GM18867 (cell line): ENCODE measurements at regions not wholly inside any gene's neighbourhood (a gene's known extent, or its start where the extent isn't known, plus 50 kb on each side); places are given as distances from the start of the nearest gene placed in this dataset.

Source experiments
- ATAC-seq: cut with Tn5 transposase; IDR thresholded peaks from one replicate; pipeline ENCODE4 v1.9.1; 2021; ENCODE audit warnings: mild to moderate bottlenecking, moderate library complexity; ENCODE audit not compliant: unreplicated experiment

- ATAC-seq, result no peak
Measured at GRCh38 chr3:182703233-182703632, 90.1 kb upstream of the ATP11B start.

- no peak for ATAC-seq
Measured at GRCh38 chr3:182704926-182705325, 88.4 kb upstream of the ATP11B start.

DNA sequence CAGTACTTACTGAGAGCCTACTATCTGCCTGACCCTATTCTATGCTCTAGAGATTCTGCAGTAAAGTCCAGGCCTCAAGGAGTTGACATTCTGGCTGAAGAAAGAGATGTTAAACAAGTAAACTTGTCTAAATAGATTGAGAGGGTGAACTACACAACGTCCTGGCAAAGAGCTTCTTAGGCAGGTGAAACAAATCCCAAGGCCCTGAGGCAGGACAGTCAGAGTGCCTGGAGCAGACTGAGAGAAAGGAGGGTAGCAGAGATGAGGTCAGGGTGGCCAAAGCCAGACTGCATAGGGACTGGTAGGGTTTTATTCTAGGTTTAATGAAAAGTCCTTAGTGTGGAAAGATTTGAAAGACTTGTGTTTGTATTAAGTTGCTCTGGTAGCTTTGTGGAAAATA is 84.5 kb upstream of the ATP11B start:
- no peak for ATAC-seq

DNA sequence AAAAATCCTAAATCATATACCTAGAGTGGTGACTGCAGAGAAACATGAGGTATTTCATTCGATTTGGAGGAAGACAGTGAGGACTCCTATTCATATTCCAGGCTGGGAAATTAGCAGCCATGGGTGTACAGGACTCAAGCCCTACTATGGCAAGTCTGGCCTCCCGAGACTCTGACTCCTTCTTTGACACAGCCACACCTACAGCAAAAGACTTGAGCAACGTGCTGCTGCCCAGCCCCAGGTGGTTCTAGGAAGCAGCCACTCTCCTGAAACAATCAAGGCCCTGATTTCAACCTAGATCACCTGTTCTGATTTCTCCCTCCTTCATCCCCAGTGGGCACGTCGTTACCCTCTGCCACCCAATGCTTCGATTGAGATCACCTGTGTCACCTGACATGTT is 84.0 kb upstream of the ATP11B start:
- no peak for ATAC-seq

DNA sequence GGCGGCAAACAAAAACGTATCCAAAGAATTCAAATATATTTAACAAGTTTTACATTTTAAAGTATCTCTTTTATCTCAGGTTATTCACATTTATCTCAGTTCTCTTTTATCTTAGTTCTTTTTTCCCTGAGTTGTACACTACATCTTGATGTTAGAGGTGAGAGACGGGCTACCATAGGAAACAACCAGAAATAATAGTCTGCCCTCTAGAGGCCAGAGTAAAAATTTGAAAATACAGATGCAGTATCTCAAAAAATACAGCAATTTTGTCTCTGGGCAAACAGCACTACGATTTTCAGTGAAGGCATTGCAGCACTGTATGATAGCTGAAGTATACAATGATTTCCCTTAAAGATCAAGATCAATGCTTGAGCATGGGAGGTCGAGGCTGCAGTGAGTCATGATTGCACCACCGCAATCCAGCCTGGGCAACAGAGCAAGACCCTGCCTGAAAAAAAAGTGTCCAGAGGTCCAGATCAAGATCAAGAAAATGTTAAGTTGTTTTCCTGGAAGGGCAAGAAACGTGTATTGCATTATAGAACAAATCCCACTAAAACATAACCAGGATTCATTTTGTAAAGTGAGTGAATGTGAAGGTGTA is 82.6 kb upstream of the ATP11B start:
- peak; percentile 51 for ATAC-seq

- no peak for ATAC-seq
Measured at GRCh38 chr3:182711261-182711683, 82.0 kb upstream of the ATP11B start.

DNA sequence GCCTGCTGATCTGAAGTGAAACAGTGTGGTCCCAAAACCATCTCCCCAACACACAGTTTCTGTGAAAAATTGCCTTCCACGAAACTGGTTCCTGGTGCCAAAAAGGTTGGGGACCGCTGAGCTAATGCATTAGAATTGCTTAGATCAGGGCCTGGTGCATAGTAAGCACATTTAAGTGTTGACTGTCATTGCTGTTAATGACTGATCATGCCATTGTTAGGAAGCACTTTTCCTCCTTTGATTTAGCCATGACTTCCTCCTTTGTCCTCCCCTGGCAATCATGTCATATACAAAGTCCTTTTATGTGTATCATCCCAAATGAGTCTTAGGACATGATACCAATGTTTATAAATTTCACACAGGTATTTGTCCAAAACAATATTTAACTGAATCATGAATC is 81.5 kb upstream of the ATP11B start:
- no peak for ATAC-seq

DNA sequence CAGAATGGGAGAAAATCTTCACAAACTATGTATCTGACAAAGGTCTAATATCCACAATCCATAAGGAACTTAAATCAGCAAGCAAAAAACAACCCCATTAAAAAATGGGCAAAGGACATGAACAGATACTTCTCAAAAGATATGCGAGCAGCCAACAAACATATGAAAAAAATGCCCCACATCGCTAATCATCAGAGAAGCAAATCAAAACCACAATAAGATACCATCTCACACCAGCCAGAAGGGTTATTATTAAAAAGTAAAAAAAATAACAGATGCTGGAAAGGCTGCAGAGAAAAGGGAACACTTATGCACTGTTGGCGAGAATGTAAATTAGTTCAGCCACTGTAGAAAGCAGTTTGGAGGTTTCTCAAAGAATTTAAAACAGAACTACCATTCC is 80.2 kb upstream of the ATP11B start:
- no peak for ATAC-seq

DNA sequence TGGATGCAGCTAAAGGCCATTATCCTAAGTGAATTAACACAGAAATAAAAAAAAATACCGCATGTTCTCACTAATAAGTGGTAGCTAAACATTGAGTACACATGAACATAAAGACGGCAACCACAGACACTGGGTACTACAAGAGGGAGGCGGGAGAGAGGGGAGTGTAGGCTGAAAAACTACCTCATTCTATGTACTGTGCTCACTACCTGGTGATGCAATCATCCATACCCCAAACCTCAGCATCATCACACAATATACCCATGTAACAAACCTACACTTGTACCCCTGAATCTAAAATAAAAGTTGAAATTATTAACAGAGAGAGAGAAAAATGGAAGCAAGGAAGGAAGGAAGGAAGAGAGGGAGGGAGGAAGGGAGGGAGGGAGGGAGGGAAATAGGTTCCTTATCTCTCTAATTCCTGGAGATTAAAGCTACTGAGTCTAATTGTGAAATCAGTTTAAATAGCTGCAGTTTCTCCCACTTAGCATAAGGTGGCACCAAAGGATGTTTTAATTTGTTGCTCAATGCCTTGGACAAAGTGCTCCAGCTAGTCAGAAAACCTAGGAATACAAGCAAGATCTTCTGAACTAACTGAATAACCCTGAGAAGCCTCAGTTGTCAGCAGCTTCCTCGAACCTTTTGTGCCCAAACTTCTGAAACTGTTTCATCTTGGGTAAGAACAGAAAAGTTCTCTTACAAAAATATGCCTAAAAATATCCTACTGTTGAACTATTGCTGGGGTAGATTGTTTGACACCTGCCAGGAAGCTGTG is 79.4 kb upstream of the ATP11B start:
- ATAC-seq, result peak; percentile 37

DNA sequence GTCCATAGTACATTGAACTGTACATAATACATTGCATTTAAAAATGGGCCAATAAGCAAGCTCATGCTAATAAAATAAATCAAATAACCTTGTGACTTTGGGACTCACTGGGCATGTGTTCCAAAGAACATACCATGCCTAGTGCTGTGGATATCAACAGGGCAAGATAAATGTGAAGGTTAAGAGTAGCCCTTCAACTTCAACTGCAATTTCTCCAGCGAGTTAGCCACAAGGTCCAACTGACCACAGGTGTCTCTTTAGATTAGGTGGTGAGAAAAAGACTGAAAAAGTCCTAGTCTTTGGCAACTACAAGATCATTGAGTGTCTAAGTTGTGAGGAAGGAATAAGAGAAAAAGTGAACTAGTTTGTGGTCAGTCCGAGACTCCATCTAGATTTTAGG is 78.3 kb upstream of the ATP11B start:
- ATAC-seq, result no peak

- ATAC-seq, result peak; percentile 39
Measured at GRCh38 chr3:182716114-182716688, 77.1 kb upstream of the ATP11B start.

- peak; percentile 87 for ATAC-seq
Measured at GRCh38 chr3:182717216-182717615, 76.1 kb upstream of the ATP11B start.

DNA sequence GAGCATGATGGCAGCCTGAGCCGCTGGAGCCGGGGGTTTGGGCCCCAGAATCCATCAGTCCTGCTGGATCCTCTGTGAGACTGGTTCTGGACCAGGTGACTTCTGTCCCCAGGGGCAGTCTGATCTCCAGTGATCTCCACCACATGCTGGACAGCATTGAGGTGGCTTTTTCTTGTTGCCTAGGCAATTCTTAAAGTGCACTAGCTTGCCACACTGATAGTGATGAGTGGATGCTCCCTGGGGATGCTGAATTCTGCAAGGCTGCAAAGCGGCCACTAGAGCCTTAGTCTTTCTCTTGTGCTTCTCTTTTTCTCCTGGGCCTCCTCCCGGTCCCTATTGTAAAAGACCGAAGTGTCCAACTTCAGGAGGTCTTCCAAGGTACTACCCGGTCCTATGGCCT is 70.4 kb upstream of the ATP11B start:
- ATAC-seq, result no peak

DNA sequence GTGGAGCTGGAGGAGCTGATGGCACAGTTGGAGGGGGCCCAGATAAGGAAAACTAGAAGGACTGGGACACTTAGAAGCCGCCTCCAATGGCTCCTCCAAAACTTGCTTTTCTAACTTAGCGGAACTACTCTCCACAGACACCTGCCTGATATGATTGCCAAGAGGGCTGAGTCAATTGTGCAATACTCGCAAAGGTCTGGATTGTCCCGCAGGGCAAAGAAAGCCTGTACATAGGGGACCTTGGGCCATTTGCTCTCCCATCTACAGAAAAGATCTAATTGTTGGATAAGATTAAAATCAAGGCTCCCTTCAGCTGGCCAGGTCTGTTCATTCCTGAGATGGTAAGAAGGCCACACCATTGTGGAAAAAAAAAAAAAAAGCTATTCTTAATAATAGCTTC is 69.7 kb upstream of the ATP11B start:
- ATAC-seq, result no peak

DNA sequence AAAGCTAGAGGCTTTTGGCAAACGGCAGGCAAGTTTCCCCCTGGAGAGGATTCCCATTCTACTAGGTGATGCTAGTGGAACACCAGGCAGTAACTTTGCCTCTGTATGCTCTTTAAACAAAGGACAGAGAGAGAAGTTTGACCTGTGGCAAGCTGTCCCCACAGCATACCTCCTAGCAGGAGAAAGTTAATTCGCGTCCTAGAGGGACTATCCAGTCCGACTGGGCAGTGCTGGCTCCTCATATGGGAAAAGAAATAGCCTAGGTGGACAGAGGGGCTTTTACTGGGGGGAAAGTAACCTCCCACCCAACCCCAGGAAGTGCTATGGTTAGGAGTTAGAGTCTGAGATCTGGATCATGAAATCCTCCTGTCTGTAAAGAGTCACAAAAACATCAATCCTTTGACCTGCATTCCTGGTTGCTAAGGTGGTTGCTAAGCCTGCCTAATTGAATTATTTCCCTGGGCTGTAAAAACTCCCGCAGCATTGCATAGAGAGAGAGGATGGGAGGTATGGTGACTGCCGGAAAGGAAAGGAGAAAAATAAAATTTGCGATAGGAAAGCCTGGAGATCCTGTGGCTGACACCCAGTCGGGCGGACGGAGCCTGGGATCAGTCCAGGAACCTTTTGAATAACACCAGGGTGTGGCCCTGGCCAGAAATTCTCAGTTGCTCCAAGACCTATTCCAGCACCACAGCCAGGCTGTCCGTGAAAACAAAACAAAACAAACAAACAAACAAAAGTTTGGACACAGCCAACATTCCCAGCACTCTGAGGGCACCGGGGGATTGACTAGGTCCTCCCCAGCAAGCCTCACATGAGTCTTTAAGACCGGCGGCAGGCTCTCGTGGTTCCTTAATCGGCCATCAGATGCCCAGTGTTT is 67.7 kb upstream of the ATP11B start:
- no peak for ATAC-seq

DNA sequence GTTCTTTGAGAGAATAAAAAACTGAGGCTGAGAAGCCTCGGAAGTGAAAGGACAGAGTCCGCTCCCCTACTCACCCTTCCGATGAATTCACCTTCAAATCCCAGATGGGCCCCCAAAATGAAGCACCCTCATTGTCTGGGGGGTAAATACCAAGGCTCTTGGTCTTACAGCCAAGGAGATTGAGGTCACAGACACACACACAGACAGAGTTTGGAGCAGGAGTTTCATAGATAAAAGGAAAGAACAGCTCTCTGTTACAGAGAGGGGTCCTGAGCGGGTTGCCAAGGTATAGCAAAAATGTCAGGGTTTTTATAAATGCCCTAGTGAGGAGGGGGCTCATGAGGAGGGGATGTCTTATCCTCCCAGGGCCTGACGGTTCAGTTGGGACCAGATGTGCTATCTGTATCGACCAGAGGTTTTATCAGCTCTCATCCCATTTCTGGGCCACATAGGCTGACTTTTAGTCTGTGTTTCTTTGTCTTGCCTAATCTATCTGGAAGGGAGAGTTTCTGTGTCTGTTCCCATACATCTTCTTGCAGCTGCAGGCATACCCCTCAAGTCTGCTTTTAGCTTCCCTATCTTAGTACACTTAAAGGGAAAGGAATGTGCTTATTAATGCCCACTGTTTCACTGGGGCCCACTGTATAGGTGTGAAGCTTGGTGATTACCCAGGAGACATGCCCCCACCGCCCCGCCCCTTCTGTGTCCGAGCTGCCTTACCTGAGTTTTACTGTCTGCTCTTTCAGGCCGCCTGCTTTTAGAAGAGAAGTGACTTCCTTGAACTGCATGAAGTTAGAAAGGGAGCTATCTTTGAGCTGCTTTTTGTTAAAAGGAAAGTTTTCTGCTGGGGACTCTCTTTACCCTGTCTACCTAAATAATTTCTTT is 66.8 kb upstream of the ATP11B start:
- no peak for ATAC-seq

GRCh38 chr3:182728238-182728637 is 65.1 kb upstream of the ATP11B start:
- no peak for ATAC-seq

DNA sequence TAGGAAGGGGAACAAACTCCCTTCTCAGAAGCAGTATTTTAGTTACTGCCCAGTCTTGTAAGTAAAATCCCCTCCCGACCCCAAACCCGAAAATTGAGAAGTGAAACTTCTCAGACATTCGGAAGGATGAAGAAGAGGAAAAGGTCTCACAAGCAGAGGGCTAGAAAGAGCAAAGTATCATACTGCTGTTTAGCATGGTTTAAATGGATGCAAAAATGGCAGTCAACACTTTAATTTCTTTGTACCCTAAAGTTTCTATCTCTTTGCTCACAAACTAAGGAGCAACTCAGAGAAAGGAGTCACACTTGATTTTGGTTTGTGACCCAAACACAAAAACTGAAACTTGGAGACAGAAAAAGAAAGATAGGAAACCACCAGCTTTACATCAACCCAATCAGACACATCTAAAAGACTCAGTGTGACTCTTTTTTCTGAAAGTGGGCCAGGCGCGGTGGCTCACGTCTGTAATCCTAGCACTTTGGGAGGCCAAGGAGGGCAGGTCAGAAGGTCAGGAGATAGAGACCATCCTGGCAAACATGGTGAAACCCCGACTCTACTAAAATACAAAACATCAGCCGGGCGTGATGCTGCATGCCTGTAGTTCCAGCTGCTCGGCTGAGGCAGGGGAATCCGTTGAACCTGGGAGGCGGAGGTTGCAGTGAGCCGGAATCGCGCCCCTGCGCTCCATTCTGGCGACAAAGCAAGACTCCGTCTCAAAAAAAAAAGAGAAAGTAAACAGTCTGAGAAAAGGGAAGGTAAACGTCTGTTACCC is 63.2 kb upstream of the ATP11B start:
- peak; percentile 83 for ATAC-seq

GRCh38 chr3:182730675-182731042 is 62.6 kb upstream of the ATP11B start:
- no peak for ATAC-seq

- no peak for ATAC-seq
Measured at GRCh38 chr3:182731764-182732163, 61.5 kb upstream of the ATP11B start.
